HTR-8/SVneo (cell line): ENCODE measurements at regions not wholly inside any gene's neighbourhood (a gene's known extent, or its start where the extent isn't known, plus 50 kb on each side); places are given as distances from the start of the nearest gene placed in this dataset.

Experiments used
- DNase-seq: peaks from one replicate; pipeline ENCODE4 v3.0.0; 2011; ENCODE audit warnings: low spot score, mixed read lengths; ENCODE audit not compliant: insufficient read length
- FAIRE-seq: peaks from 2 replicates; lab custom pipeline; 2011; peaks lifted over from hg19 to GRCh38; lab: Jason Lieb, UNC

GRCh38 chr15:52856286-52856685, 66.2 kb upstream of the ONECUT1 start:
- DNase-seq (no peak), FAIRE-seq (no peak)

GRCh38 chr15:52855157-52855556, 65.0 kb upstream of the ONECUT1 start:
- no peak for FAIRE-seq
- no peak for DNase-seq

GRCh38 chr15:52844823-52845222, 54.7 kb upstream of the ONECUT1 start:
- DNase-seq = no peak
- FAIRE-seq = no peak
